Occipital lobe (tissue), 1 donor: ENCODE measurements at regions not wholly inside any gene's neighbourhood (a gene's known extent, or its start where the extent isn't known, plus 50 kb on each side); places are given as distances from the start of the nearest gene placed in this dataset.

Source experiments
- DNase-seq: peaks from one replicate; lab custom pipeline; 2025; lab: John Stamatoyannopoulos, UW

DNA sequence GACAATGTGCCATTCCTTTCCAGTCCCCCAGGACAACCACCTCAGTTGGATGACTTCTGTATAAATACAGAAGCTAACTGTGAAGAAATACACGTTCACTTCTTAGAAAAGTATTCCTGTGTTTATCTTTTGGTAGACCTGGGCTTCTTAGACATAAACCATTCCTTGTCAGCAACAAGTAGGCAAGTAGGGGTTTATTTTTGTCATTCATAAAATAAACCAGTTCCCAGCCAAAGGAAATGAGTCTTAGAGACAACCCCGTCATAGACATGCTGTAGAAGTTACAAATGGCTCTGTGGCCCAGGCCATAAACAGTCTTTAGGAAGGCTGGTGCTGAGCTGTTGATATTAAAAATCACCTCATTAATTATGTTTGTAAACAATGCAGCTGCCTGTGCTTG is 243.2 kb downstream of the SPTSSA start:
- no peak for DNase-seq

DNA sequence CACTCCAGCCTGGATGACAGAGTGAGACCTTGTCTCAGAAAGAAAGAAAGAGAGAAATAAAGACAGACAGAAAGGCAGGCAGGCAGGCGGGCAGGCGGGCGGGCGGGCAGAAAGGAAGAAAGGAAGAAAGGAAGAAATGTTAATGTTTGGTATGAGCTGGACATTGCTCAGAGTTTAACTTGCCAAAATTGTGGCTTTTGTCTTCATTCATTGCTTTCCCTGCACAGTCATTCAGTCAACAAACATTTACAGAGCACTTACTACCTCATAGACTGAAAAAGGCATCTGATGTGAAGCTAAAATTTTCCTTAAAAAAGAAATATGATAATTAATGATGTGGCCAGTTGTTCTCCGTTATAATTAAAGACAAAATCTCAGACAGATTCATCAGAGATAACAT is 247.1 kb downstream of the SPTSSA start:
- no peak for DNase-seq

DNA sequence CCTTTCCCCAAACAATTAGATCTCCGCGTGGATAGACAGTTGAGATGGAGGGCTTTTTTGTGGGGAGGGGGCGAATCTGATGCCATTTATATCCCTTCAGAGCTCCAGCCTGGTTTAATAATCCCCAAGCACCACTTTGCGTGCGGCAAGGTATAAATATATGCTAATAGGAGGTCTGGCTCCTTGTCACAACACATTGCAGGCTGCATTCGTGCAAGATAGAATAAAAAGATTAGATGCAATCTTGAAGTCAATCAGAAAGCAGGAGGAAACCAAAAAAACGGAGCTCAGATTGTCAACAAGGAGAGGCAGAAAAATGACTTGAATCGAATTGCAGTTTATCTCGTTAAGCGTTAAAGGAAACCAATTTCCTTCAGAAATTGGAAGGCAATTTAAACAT is 248.7 kb downstream of the SPTSSA start:
- DNase-seq = no peak

DNA sequence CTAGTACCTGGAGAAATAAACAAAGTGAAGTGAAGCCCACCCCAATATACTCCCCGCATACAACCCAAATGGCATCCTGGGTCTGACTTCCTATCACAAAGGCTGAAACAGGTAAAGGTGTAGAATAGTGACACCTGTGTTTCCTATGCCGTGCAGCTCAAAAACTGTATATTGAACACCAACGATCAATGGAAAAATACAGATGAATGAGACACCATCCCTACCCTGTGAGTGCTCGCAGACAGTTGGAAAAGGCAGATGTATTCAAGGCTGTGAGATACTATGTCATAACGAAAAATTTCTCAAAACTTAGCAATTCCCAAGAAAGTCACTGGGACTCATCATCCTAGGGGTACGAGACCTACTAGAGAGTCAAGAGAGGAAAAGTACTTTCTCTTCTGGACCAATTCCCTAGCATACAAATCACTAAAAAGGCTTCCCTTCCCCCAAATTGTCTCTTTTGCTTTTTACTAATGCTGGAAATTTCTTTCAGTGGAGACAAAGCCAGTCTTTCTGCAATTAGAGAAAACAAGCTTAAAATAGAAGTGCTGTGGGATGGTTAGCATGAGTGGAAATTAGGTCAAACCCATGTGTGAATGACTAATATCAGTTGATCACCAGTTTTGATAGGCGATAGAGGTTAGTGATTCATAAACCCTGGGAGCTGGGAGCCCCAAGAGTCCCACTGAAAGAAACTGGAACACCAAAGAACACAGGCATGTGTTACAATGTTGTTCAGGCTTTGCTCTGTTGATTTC is 249.7 kb downstream of the SPTSSA start:
- no peak for DNase-seq

DNA sequence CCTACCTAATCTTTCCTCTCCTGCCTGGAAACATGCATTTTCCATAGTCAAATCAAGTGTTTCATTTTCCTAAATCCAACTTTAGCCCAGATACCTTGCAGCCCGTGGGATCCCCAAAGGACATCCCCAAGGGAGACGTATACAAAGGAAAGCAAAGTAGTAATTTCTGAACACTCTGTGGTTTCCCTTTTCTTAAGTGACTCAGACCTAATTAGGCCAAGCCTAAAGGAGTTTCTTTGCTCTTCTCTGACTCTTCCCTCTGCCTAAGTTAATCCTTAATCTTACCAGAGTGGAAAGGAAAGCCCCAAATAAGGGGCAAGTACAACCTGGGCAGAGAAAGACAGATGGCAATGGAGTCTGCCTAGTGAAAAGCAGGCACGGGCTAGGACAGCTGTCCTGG is 250.3 kb downstream of the SPTSSA start:
- DNase-seq = no peak

DNA sequence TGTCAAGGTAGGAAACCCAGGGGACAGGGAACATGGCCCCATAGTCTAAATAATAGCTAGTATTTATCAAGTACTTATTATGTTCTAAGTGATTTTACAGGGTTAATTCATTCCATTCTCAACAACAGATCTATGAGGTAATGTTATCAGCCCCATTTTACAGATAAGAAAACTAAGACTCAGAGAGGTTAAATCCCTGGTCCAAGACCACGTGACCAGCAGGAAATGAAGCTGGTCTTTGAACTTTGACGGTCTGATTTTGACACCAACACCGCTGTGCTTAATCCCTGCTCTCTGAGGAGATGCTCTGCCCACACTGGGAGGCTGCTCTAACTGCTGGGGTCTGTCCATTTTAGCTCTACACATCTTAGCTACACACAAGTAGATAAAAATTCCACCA is 253.5 kb downstream of the SPTSSA start:
- no peak for DNase-seq

DNA sequence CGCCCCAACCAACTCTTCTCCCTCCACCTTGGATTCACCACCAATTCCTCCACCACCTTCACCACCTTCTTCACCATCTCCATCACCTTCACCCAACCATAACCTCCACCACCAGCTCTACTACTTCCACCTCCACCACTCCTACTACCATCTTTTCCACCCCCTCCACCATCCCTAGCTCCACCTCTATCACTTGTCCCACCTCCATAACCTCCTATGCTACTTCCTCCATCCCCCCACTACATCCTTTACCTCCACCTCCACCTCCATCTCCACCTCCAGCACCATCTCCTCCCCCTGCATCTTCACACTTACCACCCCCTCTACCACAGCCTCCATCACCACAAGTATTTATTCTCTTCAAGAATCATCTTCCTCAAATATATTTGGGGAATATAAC is 254.9 kb upstream of the EGLN3 start:
- no peak for DNase-seq

DNA sequence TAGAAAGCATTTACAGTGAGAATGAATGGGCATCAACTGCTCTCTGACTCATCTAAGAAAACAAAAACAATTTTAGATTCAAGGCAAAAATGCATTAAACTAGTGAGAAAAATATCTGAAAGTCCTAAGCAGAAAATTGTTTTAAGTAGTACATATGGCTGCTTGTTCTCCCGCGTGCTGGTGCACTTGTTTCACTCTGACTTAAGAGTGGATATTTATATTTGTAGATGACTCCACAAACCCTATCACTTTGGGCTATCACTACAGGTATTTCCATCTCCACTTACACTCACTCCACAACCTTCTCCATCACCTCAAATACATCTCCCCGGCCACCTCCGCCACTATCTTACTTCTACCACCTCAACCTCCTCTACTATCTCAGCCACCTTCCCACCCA is 253.9 kb upstream of the EGLN3 start:
- no peak for DNase-seq

DNA sequence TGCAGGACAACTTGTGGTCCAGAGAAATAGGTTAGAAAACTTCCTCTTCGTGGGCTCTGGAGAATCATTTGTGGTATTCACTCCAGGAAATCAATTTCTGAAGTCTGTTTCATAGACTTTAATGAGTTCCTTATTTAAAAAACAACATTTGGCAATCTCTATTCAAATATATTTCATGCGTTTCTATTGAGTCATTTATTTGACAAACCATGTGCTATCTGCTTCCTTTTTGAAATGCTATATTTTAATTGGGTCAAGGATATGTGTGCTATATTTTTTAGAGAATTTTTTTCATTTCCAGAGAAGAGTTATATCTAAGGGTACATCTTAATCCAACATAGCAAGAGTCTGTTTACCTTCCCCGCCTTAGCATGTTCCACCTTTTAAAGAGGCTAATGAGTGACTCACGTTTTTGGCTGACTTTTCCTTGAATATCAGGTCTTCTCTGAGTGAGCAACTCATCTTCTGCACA is 252.4 kb upstream of the EGLN3 start:
- no peak for DNase-seq

DNA sequence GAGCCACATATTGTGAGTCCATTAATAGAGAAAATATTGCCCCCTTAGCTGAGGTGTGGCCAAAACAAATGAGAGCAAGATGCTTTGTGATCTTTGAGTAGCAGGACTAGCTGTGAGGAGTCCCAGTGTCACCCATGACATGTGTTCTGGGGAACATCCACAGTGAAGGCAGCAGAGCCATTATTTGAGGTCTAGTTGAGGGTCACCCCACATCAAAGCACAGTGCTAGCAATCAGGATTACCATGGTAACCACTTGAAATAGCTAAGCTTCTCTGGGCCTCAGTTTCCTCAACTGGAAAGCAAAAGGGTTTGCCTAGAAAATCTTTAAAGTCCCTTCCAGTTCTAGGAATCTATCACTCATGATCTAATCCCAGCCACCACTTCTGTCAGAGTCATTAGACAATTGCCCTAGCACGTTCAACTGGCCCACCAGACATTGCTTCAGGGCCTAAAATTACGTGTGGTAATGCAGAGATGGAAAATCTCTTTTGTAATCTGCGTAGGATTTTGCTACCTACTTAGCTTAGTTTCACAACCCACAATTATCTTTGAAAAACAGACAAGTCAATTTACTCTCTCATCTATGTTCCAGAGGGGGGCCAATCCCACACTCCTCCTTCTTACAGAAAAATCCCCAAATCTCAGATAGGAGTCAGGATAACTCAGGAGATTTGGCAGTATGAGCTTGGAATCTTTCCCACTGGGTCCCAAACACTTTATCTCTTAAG is 251.2 kb upstream of the EGLN3 start:
- DNase-seq = no peak

DNA sequence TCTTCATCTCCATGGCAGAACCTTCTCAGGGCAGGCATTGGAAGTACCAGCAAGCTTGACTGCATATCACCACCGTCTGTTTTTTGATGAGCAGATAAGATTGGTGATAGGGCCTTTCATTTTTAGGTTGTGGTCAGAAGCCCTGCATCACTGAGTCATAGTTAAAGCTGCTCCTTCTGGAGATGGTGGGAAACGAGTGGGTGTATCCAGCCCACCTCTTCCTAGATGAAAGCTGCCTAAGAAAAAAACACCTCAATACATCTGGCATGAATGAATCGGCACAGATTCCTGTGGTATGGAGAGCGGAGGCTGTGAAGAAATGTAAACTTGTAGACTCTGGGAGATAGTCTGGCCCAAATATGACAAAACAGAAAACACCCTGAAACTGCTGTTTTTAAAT is 248.7 kb upstream of the EGLN3 start:
- DNase-seq = no peak

DNA sequence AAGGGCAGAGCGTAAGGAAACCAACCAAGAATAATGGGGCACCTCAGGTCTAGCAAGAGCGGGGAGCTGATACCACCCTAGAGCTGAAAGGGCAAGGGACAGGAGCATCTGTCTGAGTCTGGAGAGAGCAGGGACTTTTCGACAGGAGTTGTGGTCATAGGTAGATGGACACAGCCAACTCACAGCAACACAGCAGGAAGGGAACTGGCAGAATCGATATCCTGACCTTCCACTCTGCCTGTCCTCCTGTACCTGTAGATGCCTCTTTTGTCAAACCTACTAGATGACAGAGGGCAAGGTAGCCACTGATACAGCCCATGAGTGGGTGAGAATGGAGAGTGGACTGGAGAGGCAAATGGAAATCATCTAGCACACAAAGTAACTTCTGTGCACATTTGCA is 247.2 kb upstream of the EGLN3 start:
- DNase-seq = no peak

DNA sequence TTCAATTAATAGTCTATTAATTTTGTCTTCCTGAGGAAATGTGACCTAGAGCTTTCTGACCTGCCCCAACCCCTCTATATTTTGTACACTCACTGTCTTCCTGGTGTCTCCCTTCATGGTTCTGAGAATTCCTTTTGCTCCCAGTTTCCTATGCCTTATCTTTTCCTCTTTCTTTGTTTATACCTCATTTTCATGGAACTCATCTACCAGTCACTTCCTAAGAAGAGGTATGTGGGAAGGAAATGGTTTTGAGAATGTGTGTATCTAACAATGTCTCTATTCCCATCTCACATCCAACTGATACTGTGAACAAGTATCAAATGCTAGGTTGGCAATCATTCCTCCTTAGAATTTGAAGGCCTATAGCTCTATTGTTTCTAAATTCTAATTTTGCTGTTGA is 245.1 kb upstream of the EGLN3 start:
- no peak for DNase-seq

DNA sequence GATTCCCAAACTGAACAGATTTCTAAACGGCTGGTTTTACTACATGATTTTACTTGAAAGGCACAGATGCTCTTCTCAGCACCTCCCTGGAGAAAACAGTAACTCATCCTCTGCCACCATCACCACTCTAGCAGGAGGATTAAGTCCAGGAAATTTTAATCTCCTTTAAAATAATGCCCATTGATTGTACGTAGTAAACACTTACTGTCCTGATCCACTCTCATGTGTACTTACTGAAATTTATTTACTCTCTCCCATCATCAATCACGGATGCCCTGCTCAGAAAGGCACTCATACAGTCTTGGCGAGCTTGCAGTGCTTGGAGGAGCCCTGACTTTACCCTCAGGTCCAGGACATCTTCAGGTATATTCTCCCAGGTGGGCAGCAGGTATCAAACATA is 239.8 kb upstream of the EGLN3 start:
- DNase-seq = no peak

DNA sequence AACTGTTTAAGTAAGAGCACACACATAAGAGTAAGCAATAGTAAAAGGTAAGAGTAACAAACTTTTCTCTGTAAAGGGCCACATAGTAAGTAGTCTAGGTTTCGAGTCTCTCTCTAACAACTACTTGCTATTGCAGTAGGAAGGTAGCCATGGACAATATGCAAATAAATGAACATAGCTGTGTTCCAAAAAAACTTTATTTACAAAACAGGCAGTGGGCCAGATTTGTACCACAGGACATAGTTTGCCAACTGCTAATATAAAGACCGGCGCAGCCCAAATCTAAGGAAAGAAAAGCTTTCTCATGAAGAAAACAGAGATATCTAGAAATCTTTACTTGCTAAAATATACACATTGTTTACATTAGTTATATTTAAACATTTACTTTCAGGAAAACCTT is 239.0 kb upstream of the EGLN3 start:
- DNase-seq = no peak

DNA sequence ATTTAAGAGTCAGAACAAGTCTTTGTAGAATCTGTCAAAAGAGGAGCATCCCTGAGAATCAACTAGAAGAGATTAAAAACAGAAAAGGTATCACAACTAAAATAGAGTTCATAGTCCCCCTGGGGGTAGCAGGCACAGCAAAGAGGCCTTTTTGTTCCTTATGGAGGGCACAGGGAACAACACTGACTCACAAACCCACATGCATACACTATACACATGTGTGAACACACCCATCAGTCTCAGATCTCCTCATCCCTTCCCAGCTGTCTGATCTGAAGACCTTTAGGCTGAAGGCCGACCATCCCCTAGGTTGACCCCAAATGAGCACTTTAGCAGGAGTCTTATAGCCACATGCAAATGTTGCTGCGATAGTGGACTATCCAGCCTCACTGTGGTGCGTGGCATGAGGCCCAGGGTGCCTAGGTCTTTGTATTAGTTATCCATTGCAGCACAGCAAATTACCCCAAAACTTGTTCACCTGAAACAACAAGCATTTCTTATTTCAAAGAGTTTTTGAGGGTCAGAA is 236.7 kb upstream of the EGLN3 start:
- DNase-seq = no peak

DNA sequence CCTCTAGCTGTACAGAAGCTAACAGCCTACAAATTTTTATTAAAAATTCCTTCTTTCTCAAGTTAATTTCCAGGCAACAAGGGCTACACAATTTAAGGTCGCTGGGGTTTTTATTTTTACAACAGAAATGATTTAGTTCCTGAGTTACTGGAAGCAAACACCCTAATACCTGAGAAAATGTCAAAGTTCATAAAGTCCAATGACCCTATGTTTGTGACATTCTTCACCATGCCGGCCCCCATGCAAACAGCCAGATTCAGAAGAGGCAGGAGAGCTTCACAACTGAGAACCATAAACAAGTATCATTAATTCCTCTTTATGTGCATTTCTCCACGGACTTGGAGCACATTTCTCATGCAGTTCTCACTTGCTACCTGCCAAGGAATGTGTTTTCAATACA is 236.2 kb upstream of the EGLN3 start:
- DNase-seq = no peak

DNA sequence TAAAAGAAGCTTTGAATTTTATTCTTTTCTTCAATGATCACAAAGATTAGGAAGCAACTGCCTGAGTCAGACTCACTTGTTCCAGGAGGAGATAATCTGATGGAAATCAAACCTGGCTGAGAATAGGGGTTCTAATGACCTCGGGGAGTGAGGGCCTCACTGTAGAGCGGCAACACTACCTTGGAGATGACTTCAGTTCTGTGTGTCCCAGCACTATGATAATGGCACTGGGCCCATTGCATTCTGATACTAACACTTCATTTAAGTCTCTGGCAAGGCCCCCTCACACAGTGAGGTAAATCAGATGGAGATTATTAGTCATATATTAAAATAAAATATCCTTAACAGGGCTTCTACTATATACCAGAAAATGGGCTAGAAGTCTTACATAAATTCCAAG is 233.3 kb upstream of the EGLN3 start:
- DNase-seq = no peak

DNA sequence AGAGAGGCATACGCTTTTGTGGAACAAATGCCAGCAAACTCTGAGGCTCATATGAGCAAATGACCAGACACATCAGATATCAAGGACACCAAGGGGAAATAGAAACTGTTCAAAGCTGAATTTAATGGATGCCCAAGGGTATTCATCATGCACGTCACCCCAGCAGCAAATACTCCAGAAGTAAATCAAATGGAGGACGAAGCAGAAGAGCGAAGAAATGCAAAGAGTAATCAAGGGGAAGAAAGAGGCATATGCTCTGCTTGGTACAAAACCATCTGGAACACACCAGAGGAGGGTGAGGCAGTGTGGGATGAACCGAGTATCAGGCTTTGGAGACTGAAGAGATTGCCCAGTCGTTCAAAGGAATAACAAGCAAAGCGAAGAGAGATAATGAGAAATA is 232.6 kb upstream of the EGLN3 start:
- no peak for DNase-seq

DNA sequence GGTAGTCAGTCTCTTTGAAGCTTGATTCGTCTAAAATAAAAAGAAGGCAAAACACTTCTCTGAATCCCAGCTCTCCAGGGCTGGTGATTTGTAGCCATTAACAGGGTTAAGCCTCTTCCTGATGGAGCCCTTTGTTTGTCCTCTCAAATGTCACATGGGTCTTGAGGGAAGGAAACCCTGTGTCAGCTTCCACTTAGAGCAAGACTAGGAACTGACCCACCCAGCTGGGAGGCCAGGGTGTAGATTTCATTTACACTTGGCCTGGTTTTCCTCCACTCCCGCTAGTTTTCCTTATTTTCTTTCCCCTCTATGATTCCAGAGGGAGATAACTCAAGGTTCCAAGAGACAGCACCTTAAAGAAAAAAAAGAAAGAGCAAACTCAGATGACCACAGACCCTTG is 230.5 kb upstream of the EGLN3 start:
- DNase-seq = no peak

DNA sequence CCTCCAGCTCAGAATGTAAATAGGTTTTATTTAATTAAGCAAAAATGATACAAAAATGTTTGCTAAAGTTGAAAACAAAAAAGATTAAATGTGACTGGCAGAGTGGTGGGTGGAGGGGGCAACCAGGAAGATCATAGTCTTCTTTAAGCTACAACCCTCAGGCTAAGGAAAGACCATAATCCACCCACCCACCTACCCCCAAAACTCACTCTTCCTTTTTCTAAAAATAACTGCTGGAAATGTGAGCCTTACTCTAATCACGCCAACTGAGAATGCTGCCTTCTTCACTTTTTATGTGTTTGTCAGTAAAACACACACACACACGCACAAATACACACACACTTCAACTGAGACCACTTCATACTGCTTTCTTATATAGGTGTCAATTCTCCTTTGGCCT is 230.0 kb upstream of the EGLN3 start:
- DNase-seq = no peak

DNA sequence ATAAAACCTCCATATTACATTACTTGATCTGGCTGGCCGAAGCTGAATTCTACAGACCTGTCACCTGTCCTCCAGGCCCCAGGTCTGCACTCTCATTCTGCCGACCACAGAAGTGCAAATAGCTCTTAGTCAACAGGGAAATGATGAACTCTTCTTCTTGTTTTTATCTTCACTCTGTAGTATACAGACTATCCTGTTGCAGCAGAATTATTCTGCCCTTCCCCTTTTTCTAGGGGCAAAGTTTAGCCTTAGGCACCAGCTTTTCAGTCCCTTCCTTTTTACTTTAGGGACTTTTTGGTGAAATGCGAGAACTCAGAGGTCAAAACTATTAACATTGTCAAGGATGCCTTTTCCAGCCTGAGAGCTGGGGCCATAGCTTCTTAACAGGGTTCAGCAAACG is 229.6 kb upstream of the EGLN3 start:
- no peak for DNase-seq

DNA sequence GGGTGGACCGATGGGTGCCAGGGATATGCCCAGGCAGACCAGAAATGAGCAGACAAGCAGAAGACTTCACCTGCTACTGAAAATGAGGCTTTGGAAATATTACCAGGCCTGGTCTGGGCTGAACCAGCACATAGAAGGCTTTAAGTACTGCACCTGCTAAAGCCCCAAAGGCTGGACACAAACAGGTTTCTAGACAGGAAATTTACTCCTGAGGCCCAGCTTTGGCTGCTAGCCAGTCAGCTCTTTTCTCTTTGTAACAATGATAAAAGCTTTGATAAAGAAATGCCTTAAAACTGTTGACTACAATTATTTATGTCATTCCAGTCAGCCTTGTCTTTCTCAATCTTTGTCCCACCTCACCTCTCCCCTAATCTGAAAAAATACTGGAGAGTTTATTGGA is 228.9 kb upstream of the EGLN3 start:
- DNase-seq = no peak
